NK-92 treated with Interleukin-12 subunit alpha and Interleukin-12 subunit beta, amount 100 ng/mL, for 24 hours (cell line): ENCODE measurements at regions not wholly inside any gene's neighbourhood (a gene's known extent, or its start where the extent isn't known, plus 50 kb on each side); places are given as distances from the start of the nearest gene placed in this dataset.

Experiments
- DNase-seq: peaks from one replicate; lab custom pipeline; 2025; lab: John Stamatoyannopoulos, UW

DNA sequence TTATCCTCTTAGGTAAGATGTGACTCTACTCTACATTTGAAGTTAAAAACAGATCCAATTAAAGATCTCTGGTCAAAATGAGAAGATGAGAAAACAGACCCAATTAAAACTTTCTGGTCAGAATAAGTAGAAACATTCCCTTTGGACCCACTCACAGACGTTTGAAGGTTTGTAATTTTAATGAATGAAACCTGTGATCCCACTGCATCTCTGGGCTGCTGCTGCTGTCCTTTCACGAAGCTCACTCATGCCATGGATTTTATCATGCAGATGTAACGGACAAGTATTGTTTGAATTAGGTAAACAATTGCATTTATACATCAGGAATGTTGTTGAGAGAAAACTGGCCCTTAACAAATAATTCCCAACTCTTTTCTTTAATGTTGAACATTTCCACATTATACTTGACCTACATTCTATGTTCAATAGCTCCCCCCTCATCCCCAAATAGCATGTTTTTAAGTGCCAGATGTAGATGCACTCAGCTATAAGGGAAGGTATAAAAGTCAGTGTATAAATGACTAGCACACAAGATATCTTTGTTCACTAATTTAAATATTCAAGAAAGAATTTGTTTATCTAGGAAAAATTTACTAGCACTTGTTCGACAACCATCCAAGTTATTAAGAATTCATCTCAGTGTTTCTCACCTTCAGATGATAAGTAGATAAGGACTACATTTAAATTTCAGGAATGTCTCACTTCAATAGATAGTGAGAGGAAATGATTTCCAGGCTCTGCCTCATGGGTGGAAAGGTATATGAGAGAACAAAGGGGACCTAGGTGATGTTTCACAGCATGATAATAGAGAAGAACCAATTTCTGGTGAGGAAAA, 202.3 kb upstream of the LMNTD1 start:
- no peak for DNase-seq

DNA sequence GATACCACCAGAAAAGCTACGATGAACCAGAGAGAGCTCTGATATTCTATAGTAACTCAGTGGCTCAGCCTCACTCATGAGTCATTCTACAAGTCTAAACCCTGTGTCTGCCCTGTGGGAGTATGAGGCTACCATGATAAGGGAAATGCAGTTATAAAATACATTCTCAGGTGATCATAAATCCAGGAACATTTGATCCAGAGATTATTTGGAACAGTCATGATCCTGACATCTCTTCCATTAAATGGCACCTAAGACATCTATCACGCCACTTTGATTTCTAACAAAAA, 202.6 kb upstream of the RASSF8 start:
- no peak for DNase-seq

DNA sequence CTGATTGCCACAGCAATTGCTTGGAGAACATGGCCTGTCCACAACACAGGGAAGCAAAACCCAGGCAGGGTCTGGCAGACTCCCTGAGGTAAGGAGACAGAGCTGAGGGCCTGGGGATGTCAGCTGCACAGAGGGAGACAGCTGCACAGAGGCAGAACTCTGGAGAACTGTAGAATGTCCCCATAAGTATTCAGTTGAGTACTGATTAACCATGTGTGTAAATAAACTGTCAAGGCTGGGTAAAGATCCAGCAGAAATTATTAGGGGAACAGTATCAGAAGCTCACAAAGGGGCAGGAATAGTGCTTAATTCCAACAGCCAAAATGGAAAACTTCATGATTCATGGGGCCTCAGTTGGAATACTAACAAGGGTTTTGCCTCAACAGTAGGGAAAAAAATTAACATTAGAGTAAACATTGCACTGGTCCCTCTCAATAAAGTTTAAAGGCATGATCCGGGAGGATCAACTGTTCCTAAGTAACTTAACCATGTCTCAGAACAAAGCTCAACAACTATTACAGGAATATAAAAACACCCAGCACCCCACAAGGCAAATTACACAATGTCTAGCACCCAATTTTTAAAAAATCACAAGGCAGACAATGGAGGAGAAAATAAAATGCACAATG, 201.3 kb upstream of the RASSF8 start:
- DNase-seq: no peak

DNA sequence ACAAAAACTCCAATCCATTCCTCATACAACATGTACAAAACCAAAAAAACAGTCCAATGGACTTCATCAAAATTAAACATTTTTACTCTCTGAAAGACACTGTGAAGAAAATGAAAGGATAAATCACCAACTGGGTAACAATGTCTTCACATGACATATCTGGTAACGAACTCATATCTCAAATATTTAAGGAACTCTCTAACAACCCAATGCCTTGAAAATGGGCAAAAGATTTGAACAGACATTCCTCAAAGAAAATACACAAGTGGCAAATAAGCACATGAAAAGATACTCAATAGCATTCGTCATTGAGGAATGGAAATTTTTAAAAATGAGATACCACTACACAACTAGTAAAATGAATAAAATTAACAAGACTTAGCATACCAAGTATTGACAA, 198.7 kb upstream of the RASSF8 start:
- no peak for DNase-seq

DNA sequence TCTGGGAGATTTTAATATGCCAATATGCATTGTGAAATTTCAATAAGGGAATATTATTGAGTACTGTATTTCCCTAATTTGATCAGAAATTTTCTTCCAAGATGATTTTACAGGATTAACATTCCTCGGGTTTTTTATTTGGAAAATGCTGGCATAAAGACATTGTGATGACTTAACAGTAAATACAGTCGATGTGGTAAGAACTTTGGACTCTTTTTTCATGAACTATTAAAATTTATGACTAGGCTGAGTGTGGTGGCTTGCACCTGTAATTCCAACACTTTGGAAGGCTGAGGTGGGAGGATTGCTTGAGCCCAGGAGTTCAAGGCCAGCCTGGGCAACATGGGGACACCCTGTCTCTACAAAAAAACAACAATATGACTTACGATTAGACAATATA, 197.1 kb upstream of the RASSF8 start:
- DNase-seq: no peak

DNA sequence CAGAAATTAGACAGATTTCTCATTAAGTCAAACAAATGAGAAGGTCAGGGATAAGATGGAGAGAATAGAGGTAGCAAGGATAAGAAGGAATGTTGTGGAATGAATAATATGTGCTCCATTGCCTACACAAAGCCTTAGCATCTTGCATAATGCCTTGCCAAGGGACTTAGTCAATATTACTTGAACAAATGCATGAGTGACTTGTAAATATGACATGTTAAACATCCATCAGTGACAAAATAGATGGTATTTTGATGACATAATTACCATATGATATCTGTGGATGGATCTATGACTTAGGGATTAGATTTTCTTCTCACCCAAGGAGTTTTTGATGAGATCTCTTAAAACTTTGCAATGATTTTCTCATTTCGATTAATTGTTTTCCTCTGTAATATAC, 194.1 kb upstream of the RASSF8 start:
- DNase-seq: no peak

DNA sequence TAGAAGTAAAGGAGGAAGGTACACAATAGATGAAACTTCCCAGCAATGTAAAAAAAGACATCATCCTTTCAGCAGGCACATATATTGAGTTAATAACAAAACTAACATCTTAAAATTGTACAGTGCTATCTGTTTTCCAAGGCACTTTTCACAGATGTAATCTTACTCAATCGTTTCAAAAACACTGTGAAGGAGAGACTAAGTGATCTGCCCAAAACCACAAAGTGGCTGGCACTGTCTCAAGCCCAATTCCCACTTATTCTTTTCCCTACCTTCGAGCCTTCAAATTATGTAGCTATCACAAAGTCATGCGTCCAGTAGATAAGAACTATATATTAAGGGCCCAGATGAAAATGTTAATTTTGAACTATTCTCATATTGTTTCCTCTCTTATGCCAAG, 193.6 kb upstream of the RASSF8 start:
- no peak for DNase-seq

DNA sequence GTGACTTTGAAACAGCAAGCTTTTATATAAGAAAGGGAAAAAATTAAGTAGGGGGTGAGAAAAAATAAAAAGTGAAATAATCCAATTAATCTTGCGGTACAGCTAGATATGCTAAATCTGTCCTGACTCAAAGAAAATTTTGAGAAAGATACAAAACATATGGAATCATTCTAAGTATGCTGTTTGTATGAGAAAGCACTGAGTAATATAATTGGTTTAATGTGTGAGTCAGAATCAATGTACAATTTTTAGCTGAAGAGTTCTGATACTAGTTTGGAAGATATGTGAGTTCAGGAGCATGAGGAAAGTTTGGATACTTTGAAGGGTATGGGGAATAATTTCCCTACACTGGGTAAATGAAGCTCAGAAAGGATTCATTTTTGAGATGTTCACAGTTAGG, 190.9 kb upstream of the RASSF8 start:
- no peak for DNase-seq

DNA sequence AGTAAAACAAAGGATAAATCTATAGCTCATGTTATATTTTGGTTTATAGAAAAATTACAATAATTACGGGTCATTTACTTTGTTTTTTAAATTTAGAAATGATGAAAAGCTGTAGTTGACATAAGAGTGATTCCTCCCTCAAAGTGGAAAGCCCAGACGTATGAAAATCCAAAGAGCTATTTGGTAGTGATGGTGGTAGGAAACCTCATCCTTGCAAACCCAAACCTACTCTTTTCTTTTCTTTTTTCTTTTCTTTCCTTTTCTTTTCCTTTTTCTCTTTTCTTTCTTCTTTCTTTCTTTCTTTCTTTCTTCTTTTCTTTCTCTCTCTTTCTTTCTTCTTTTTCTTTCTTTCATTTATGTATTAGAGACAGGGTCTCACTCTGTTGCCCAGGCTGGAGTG, 190.3 kb upstream of the RASSF8 start:
- no peak for DNase-seq

DNA sequence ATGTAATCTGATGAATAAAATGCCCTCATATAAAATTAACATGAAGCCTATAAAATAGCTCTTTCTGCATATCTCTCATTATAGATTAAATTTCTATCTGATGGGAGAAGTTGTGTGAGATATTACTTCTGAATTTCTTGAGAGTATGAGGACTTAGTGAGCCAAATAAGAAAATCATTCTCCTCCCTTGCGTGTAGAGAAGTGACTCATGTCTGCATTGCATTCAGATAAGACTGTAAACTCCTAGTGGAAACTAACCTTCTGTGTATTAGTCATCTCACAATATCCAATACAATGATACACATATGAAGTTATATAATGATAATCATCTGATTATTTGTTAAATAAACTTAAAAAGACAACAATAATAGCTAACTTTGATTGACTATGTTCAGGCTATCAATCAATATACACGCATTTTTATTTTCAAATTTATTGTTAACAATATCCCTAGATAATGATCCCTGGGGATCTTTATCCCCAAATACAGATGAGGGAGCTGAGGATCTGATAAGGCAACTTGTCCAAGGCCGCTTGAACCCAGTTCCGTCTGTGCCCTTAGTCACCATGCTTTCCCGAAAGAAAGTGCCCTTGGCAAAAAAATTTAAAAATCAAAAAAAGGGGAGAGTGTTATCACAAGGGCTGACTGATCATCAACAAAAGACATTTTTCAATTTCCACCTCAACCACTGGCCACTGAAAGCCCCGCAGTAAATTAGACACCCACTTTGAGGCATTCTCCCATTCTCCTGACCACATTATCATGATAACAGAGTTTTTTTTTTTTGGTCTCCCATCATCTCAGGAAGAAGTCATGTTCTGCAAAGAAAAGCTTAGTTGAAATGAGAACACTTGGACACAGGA, 189.2 kb upstream of the RASSF8 start:
- no peak for DNase-seq

DNA sequence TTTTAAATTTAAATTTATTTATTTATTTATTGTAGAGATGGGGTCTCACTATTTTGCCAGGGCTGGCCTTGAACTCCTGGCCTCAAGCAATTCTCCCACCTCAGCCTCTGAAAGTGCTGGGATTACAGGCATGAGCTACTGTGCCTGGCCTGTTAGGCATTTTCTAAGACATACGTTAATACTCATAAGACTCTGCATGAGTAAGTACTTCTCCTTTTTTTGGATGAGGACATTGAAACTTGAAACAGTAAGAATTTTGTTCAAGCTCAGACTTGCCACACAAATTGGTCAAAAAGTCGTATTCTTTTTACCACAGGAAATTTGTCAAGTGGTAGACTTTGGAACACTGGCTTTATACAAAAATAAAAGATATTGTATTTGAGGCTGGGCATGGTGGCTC, 187.4 kb upstream of the RASSF8 start:
- no peak for DNase-seq

DNA sequence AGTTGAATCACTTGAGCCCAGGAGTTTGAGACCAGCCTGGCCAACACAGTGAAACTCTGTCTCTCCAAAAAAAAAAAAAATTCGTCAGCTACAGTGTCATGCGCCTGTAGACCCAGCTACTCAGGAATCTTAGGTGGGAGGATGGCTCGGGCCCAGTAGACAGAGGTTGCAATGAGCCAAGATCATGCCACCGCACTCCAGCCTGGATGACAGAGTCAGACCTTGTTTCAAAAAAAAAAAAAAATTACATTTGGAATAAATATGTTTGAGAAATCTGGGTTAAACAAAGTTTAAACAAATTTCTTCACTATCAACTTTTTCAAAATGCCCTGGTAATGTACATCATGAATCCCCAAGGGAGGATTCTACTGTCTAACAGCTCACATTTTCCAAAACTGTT, 187.0 kb upstream of the RASSF8 start:
- no peak for DNase-seq

DNA sequence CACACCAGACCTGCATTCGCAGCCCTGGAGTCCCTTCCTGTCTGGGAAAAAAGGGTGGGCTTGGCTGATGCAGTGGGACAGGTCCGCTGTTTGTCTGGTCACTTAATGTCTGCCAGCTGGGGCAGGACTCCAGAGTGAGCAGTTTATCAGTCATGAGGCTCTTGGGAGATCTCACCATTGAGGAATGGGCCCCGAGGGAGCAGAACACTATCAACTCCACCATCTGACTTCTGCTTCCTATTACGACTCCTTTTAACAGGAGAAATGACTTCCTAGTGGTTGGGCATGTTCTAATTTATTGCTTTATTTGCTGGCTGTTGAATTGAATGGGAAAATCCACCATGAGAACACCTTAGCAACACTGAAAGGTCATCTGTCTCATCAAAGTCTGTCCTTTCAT, 182.5 kb upstream of the RASSF8 start:
- no peak for DNase-seq

DNA sequence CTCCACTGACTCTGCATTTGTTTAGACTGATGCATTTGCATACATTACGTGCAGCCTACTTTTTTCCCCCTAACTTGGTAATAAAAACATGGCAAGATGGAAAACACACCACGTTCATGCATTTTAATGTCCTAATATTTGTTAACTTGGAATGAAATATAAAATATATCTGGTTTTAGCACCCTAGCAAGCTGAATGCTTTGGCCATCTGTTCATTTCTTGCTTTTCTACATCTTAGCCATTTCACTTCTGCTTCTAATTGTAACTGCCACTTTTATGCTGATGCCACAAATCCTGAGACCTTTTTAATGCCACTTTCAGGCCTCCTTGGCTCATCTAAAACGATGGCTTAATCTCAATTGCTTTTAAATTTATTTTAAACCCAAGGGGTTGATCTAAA, 177.7 kb upstream of the RASSF8 start:
- DNase-seq: no peak

DNA sequence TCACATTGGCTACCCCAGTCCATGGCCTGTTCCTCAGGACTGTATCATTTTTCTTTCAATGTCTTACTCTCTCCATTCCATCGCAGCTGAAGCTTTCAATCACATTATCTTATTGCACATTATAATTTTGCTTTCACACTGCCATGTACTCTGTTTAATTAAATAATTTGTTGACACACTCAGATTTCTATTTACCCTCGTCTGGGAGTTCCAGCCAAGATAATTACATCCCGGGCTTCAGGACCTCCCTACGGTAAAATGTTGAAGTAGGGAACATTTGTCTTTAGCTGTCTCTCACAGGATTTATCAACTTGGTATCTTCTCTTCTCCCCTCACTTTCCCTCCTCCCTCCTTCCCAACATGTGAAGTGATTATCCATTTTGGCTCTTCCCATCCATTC, 177.2 kb upstream of the RASSF8 start:
- DNase-seq: no peak

DNA sequence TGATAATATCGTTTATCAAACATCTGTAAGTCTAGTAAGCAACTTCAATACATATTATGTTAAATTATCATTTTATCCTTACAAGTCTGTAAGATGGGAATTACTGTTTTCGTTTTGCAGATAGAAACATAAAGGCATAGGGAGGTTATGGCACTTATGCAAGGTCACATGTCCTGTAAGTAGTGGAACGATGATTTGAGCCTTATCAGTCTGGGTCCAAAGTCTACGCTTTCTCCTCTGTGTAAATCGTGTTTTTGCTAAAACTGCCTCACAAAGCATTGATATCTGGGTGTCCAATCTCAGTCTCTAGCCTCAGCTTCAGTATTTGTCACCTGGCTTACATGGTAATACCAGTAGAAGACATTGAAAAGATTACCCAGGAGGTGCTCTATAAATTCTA, 174.9 kb upstream of the RASSF8 start:
- no peak for DNase-seq

DNA sequence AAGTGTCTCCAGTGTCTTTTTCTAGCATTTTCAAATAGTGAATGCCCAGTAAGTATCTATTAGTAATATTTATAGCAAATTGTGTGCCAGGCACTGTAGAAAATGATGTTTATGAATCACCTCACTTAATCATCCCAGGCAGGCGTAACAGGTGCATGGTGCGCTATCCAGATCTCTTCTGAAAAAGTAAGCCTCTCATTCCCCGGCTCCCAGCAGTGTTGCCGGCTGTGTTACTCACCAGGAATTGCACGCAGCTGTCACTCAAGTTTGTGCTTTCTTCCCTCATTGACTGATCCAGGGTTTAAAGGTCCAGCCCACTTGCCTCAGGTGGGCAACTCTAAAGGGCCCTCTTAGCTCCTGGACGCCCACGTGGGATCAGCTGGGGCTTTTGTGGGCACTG, 173.8 kb upstream of the RASSF8 start:
- no peak for DNase-seq

DNA sequence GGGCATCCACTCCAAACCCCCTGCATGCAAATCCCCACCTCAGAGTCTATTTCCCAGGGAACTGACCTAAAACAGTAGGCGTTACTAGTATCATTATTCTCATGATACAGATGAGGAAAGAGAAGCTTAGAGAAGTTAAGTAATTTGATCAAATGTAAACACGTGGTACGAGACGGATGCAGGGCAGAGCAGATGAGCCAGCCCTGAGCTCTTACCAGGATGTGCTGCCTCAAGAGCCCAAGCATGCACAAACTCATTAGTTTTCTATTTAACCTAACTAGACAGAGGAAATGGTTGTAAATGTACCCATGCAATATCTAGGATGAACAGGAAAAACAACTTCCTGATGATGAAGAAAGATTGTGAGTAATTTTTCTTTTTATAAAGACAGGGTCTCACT, 173.3 kb upstream of the RASSF8 start:
- DNase-seq: no peak

DNA sequence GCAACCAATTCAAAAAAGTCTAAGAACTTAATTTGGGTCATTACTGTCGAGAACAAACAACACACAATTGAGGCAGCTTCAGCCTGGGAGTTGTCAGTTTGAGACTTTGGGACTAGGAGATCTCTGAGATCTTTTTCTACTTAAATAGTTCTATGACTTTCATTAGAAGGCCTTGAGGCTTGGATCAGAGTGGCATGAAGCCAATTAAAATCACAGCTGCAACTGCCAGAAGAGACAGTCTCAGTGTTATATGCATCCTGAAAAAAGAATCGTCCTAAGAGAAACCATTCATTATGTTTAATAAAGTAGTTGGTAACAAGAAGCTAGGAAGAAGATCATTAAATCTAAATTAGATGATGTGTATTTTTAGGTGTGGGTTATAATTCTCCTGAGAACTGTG, 170.8 kb upstream of the RASSF8 start:
- DNase-seq: no peak

DNA sequence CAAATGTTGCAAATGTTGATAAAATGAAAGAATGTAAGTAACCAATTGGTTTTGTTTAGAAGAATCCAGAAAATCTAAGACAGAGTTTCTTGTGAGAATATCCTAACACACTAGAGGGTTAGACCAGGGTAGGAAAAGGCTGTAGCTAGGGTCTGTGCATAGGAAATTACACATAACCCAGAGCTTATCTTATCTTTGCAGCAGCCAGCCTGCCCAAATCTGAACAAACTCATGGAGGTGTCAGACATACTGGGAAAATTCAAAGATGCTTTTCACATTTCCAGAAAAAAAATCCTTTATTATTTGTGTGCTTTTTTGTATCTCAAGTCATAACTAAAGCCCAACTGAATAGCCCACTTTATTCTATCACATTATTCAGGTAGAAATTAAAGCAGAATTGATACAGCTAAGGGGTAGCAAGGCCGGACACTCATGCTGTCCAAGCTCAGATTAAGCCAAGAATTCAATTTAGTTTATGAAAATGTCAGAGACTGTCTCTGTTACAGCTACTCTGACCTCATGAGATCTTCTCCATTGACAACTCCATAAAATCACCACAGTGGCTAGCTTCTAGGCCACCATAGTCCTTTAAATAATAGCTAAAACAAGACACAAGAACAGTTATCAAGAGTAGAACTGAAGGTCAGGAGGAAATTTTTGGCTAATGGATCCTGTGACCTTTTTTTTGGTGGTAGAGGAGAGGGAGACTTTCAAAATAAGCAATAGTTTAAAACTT, 169.6 kb upstream of the RASSF8 start:
- no peak for DNase-seq

DNA sequence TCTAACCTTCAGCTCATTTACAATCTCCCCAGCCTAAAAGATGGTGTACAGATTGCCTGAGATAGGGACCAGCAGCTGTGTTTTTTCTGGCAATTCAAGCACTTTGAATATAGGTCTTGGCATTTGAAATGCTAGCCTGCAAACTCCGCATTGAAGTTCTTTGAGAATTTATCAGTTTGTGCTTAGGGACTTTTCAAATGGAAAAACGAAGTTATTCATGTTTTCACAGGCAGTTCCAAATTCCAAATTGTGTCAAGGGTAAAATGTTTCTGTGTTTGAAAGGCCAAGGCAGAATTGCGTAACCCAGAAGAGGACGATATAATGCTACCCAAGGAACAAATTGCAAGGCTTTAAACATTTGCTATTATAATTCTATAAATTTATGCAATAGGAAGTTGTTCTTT, 168.9 kb upstream of the RASSF8 start:
- DNase-seq: no peak

DNA sequence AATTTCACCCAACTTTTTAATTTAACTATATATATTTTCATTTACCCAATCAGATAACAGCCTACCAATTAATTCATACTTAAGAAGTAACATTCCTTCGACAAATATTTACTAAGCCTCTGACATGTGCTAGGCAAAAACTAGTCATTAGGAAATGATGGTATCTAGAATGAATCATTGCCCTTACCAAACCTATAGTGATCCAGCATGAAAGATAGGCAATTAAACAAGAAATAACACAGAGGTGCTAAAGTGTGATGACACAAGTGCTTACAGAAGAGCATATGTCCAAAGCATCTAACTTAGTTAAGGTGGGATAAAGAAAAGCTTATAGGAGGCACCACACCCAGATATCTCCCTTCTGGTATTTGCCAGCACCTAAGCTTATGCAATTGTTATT, 166.5 kb upstream of the RASSF8 start:
- DNase-seq: no peak

DNA sequence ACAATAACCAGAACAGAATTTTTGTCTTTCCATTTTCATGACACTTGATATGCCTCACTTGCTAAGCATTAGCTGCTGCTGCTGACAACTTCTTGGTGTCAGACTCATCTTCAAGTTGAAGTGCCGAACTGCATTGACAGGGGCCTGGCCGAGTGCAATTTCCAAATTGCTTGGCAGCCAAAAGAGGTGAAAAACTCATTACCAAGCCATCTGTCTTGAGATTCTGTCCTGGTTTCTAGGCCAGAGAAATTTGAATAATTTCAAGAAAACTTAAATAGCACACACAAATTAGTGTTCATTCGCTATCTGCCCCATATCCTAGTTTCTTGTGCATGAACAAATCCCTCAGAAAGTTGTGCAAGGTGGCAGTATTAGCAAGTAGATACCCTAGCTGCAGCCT, 165.3 kb upstream of the RASSF8 start:
- no peak for DNase-seq
